Type B pancreatic cell (in vitro differentiated cells): ENCODE measurements at regions not wholly inside any gene's neighbourhood (a gene's known extent, or its start where the extent isn't known, plus 50 kb on each side); places are given as distances from the start of the nearest gene placed in this dataset.

Experiments
- DNase-seq: peaks from one replicate; pipeline ENCODE4 v3.0.0; 2021; ENCODE audit warnings: mixed read lengths; ENCODE audit not compliant: unreplicated experiment; ENCODE audit errors: extremely low spot score
- H3K27ac Mint-ChIP-seq: 2 replicates; pipeline ENCODE4 v1.8.0; 2021; ENCODE audit warnings: mild to moderate bottlenecking, mixed read lengths
- H3K27me3 Mint-ChIP-seq: 2 replicates; pipeline ENCODE4 v1.8.0; 2021; ENCODE audit warnings: mixed read lengths
- H3K36me3 Mint-ChIP-seq: 2 replicates; pipeline ENCODE4 v1.8.0; 2021; ENCODE audit warnings: mixed read lengths
- H3K4me1 Mint-ChIP-seq: one replicate; pipeline ENCODE4 v1.8.0; 2021; ENCODE audit warnings: mixed read lengths; ENCODE audit not compliant: unreplicated experiment
- H3K4me3 Mint-ChIP-seq: 2 replicates; pipeline ENCODE4 v1.8.0; 2021; ENCODE audit warnings: mild to moderate bottlenecking, mixed read lengths
- H3K9me3 Mint-ChIP-seq: 2 replicates; pipeline ENCODE4 v1.8.0; 2021; ENCODE audit warnings: mixed read lengths
- TF ChIP-seq, protein P1 (sequence below): fragments of 200-600 bp; sonication (generic); conservative IDR thresholded peaks from 2 replicates; pipeline ENCODE4 v1.5.0; 2021; ENCODE audit warnings: antibody characterized with exemption, mild to moderate bottlenecking

DNA sequence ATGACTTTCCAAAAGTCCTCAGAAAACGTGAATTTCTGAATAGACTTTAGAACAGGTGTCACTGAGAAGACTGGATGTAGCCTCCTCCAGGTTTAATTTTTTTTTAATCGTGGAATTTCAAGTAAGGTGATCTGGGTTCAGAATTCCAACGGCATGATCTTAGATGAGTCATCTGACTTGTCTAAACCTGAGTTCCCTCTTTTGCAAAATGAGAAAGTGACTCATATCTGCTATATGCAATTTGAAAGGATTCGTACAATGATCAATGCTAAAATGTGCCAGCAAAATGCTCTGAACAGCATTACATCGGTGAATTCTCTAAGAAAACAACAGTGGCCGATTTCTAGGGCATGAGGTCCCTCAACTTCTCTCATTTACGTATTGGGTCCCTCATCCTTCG is 69.1 kb upstream of the ZNF516 start:
- Mint-ChIP-seq H3K36me3 (no peaks in the 10 kb centered on the region), H3K4me3 (peak overlapping the region; percentile 36), H3K9me3 (no peaks in the 10 kb centered on the region), H3K27ac (peak overlapping the region; percentile 78), H3K27me3 (no peaks in the 10 kb centered on the region), H3K4me1 (peaks cover 20% of the 10 kb centered on the region)
- DNase-seq: no peak
- TF ChIP-seq, protein P1, sequence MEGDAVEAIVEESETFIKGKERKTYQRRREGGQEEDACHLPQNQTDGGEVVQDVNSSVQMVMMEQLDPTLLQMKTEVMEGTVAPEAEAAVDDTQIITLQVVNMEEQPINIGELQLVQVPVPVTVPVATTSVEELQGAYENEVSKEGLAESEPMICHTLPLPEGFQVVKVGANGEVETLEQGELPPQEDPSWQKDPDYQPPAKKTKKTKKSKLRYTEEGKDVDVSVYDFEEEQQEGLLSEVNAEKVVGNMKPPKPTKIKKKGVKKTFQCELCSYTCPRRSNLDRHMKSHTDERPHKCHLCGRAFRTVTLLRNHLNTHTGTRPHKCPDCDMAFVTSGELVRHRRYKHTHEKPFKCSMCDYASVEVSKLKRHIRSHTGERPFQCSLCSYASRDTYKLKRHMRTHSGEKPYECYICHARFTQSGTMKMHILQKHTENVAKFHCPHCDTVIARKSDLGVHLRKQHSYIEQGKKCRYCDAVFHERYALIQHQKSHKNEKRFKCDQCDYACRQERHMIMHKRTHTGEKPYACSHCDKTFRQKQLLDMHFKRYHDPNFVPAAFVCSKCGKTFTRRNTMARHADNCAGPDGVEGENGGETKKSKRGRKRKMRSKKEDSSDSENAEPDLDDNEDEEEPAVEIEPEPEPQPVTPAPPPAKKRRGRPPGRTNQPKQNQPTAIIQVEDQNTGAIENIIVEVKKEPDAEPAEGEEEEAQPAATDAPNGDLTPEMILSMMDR: no peak

DNA sequence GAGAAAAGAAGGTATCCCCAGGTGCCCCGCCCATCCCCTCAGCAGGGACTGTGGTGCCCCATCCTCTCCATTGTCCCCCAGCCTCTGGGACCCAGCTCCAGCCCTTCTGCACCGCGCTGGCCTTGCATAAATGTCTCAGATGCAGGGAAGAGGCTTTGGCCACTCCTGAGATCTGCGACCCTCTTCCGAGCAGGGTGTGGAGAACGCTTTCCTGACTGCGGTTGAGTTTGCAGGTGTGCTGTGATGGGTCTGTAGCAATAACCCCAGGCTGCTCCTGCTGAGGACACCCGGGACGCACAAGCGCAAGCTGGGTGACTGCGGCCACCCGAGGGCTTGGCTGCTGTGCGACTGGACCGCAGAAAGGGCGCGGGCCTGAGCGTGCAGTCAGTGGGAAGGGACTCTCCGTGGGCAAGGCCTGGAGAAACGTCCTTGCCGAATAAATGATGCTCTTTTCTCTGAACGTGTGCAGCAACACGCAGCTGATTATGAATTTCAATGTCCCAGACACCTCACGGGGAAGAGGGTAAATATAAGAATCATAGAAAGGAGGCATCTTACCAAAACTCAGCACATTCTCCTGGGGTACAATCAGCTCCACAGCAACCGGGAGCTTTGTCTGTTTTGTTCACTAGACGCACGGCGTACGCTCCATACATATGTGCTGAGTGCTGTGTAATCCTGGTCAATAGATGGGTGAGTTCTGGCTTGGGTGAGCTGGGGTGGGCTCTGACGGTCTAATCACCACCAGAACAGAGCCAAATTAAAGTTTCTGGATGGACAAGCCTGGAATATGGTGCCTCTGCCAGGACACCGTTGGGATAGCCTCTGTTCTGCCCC is 67.5 kb upstream of the ZNF516 start:
- Mint-ChIP-seq H3K4me1 (peaks cover 25% of the 10 kb centered on the region), H3K4me3 (no peak overlapping the region), H3K9me3 (no peaks in the 10 kb centered on the region), H3K27ac (no peak overlapping the region), H3K36me3 (no peaks in the 10 kb centered on the region), H3K27me3 (no peaks in the 10 kb centered on the region)
- TF ChIP-seq, protein P1: no peak
- DNase-seq: no peak

DNA sequence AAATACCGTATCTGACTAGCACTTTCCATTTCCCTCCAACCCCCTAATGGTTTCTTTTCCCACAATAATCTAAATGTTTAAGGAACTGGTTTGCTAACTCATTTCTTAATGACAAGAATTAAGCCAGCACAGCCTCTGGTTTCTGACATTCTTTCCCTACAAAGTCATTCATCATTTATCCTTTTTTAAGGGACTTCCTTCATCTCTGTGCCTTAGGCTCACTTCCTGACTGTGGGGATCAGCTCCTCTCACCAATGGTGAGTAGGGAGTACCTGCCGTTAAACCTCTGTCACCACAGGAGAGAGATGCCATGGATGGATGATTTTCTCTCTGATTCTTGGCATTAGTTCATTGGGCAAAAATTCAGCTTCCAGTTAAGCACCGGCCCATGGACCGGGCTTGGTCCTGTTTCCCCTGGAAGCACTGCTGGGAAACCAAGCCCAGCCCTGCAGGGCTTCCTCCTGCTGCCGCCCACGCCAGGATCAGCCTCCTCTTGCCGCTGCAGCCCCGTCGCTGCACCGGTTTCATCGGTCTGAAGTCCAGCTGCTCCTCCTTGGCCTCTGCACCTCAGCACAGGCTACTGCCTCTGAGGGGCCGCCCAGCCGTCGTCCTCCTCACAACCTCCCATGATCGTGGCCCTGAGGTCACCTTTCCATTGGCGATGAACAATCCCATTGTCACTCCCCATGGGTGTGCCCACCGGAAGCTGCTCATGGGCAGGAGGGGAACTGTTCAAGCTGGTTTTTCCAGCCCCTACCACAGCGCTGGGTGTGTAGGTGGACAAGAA is 64.0 kb upstream of the ZNF516 start:
- no peaks in the 10 kb centered on the region for H3K27me3 Mint-ChIP-seq
- DNase-seq: no peak
- H3K4me3 Mint-ChIP-seq: no peak overlapping the region
- H3K4me1 Mint-ChIP-seq: peaks cover 18% of the 10 kb centered on the region
- H3K36me3 Mint-ChIP-seq: no peaks in the 10 kb centered on the region
- peak overlapping the region; percentile 27 for H3K27ac Mint-ChIP-seq
- H3K9me3 Mint-ChIP-seq: no peaks in the 10 kb centered on the region
- TF ChIP-seq, protein P1: no peak

DNA sequence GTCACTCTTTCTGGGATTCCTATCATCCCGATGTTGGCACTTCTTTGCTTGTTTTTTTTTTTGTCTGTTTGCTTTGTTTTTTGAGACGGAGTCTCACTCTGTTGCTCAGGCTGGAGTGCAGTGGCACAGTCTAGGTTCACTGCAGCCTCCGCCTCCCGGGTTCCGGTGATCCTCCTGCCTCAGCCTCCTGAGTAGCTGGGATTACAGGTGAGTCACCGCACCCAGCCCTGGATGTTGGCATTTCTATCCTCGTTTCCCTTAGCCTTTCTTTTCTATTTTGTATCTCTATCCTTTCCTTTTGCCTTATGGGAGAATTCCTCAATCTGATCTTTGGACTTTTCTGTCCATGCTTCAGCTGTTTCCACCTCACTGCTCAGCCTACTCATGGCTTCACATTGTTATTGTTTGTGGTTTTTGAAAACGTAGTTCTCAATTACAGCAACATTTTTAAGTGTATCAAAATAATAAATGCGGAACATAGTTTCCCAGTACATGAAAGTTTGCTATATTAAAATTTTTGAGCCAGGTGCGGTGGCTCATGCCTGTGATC is 62.1 kb upstream of the ZNF516 start:
- Mint-ChIP-seq H3K9me3 (no peaks in the 10 kb centered on the region), H3K4me1 (peaks cover 18% of the 10 kb centered on the region), H3K36me3 (no peaks in the 10 kb centered on the region), H3K4me3 (no peak overlapping the region), H3K27me3 (no peaks in the 10 kb centered on the region), H3K27ac (no peak overlapping the region)
- DNase-seq: no peak
- TF ChIP-seq, protein P1: no peak

DNA sequence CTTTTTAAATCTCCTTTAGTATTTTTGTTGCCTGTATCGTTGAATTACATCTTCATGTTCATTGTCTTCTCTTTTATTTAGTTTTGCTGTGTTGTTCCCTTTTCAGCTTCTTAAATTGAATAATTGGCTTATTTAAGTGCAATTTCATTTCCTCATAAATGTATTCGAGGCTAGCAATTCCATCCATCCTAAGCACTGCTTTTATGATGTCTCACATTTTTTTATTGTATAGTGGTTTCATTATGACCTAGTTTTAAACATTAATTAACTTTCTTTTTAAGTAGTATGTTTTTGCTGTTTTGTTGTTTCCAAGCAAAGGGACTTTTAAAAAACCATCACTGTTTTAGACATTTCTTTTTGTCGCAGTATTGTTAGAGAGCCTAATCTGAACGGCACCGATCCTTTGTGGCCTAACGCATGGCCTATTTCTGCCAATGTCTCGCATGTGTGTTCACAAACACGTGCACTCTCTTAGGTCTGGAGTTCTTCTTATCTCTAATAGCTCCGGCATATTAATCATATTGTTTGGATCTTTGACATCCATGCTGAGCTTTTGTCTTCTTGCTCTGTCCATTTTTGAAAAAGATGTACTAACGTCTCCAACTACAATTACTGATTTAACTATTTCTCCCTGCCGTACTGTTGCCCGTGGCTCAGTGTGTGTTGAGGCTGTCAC is 59.6 kb upstream of the ZNF516 start:
- Mint-ChIP-seq H3K9me3 (peaks cover under 1% of the 10 kb centered on the region), H3K36me3 (peaks cover under 1% of the 10 kb centered on the region), H3K4me1 (peaks cover 18% of the 10 kb centered on the region), H3K4me3 (no peak overlapping the region), H3K27me3 (no peaks in the 10 kb centered on the region), H3K27ac (no peak overlapping the region)
- TF ChIP-seq, protein P1: no peak
- DNase-seq: no peak
